Neural cell (in vitro differentiated cells): ENCODE measurements at regions not wholly inside any gene's neighbourhood (a gene's known extent, or its start where the extent isn't known, plus 50 kb on each side); places are given as distances from the start of the nearest gene placed in this dataset.

Experiments
- H2AFZ ChIP-seq: fragments of 200-600, 300-800 bp; sonication (generic), shearing (Covaris generic); 2 replicates; pipeline ENCODE4 v1.6.0; 2014; ENCODE audit warnings: low read depth, mild to moderate bottlenecking, antibody characterized with exemption, low read length, moderate library complexity
- H3F3A ChIP-seq: fragments of 200-600 bp; shearing (Covaris generic); 2 replicates; pipeline ENCODE4 v1.6.1; 2016; ENCODE audit warnings: mild to moderate bottlenecking, moderate library complexity, mixed read lengths, antibody characterized with exemption, low read length; ENCODE audit not compliant: insufficient read depth, poor library complexity, severe bottlenecking
- H3K27ac ChIP-seq: fragments of 200-600, 300-800 bp; sonication (generic), shearing (Covaris generic); 2 replicates; pipeline ENCODE4 v1.5.1; 2014; ENCODE audit warnings: mild to moderate bottlenecking, low read length, moderate library complexity
- H3K27me3 ChIP-seq: fragments of 300-800, 200-600 bp; sonication (generic), shearing (Covaris generic); 2 replicates; pipeline ENCODE4 v1.6.0; 2014; ENCODE audit warnings: mild to moderate bottlenecking, low read depth, low read length, moderate library complexity; ENCODE audit not compliant: insufficient read depth
- H3K36me3 ChIP-seq: fragments of 300-800, 200-600 bp; sonication (generic), shearing (Covaris generic); 2 replicates; pipeline ENCODE4 v1.5.1; 2014; ENCODE audit warnings: mild to moderate bottlenecking, antibody characterized with exemption, low read length, moderate library complexity; ENCODE audit not compliant: insufficient read depth
- H3K4me2 ChIP-seq: fragments of 300-800, 200-600 bp; sonication (generic), shearing (Covaris generic); 2 replicates; pipeline ENCODE4 v1.6.0; 2014; ENCODE audit warnings: mild to moderate bottlenecking, low read length
- H3K4me3 ChIP-seq: fragments of 300-800, 200-600 bp; sonication (generic), shearing (Covaris generic); 2 replicates; pipeline ENCODE4 v1.5.1; 2014; ENCODE audit warnings: mild to moderate bottlenecking, low read length, moderate library complexity
- H3K79me2 ChIP-seq: fragments of 200-600 bp; shearing (Covaris generic); replicated peaks from 2 replicates; pipeline ENCODE4 v1.6.0; 2014; ENCODE audit warnings: mild to moderate bottlenecking, low read length, moderate library complexity; ENCODE audit not compliant: insufficient read depth
- H3K9ac ChIP-seq: fragments of 300-800, 200-600 bp; sonication (generic), shearing (Covaris generic); 2 replicates; pipeline ENCODE4 v1.6.1; 2016; ENCODE audit warnings: mild to moderate bottlenecking, low read length, mixed read lengths
- H3K9me2 ChIP-seq: fragments of 200-600 bp; shearing (Covaris generic); 2 replicates; pipeline ENCODE4 v1.6.1; 2016; ENCODE audit warnings: mild to moderate bottlenecking, low read length, mixed read lengths; ENCODE audit not compliant: insufficient read depth
- H3K9me3 ChIP-seq: fragments of 200-600, 300-800 bp; sonication (generic), shearing (Covaris generic); 2 replicates; pipeline ENCODE4 v1.6.1; 2016; ENCODE audit warnings: mild to moderate bottlenecking, mixed run types, low read length, moderate library complexity, mixed read lengths
- H4K20me1 ChIP-seq: fragments of 200-600 bp; shearing (Covaris generic); 2 replicates; pipeline ENCODE4 v1.6.1; 2016; ENCODE audit warnings: mild to moderate bottlenecking, mixed run types; ENCODE audit not compliant: insufficient read depth
- CTCF ChIP-seq: fragments of 450-650 bp; IDR thresholded peaks from 2 replicates; pipeline ENCODE4 v1.5.1; 2014; ENCODE audit warnings: antibody characterized with exemption, mild to moderate bottlenecking, moderate library complexity; ENCODE audit not compliant: poor library complexity, severe bottlenecking
- EP300 ChIP-seq: fragments of 450-650 bp; conservative IDR thresholded peaks from 2 replicates; pipeline ENCODE4 v1.6.1; 2014; ENCODE audit warnings: antibody characterized with exemption, mild to moderate bottlenecking, moderate library complexity; ENCODE audit not compliant: poor library complexity, severe bottlenecking
- MXI1 ChIP-seq: fragments of 450-650 bp; conservative IDR thresholded peaks from 2 replicates; pipeline ENCODE4 v1.6.1; 2014; ENCODE audit warnings: antibody characterized with exemption, mild to moderate bottlenecking; ENCODE audit not compliant: poor library complexity, severe bottlenecking
- POLR2AphosphoS5 ChIP-seq: IDR thresholded peaks from 2 replicates; pipeline ENCODE4 v1.6.1; 2012
- RAD21 ChIP-seq: fragments of 450-650 bp; conservative IDR thresholded peaks from 2 replicates; pipeline ENCODE4 v1.6.1; 2014; ENCODE audit warnings: antibody characterized with exemption, mild to moderate bottlenecking, moderate library complexity
- REST ChIP-seq: IDR thresholded peaks from 2 replicates; pipeline ENCODE4 v1.6.1; 2012; ENCODE audit warnings: borderline replicate concordance
- SMC3 ChIP-seq: fragments of 450-650 bp; conservative IDR thresholded peaks from 2 replicates; pipeline ENCODE4 v1.6.1; 2014; ENCODE audit warnings: antibody characterized with exemption, mild to moderate bottlenecking, moderate library complexity; ENCODE audit not compliant: poor library complexity
- TAF1 ChIP-seq: IDR thresholded peaks from 2 replicates; pipeline ENCODE4 v1.6.1; 2012; ENCODE audit warnings: low read depth

DNA sequence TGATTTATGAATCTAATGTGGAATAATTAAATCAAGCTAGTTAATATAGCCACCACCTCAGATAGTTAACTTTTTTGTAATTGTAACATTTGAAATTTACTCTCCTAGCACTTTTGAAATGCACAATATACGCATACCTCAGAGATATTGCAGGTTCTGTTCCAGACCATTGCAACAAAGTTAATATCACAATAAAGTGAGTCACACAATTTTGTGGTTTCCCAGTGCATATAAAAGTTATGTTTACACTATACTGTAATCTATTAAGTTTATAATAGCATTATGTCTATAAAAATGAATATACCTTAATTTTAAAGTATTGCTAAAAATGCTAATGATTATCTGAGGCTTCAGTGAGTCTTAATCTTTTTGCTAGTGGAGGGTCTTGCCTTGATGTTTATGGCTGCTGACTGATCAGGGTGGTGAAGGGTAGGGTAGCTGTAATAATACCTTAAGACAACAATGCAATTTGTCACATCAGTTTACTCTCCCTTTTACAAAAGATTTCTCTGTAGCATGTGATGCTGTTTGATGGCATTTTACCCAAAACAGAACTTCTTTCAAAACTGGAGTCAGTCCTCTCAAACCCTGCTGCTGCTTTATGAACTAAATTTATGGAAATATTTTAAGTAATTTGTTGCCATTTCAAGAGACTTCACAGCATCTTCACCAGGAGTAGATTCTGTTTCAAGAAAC lies 235.1 kb upstream of the ADAMTSL1 start:
- Histone ChIP-seq H4K20me1 (no peaks in the 10 kb centered on the region), H3F3A (no peaks in the 10 kb centered on the region), H3K4me2 (no peak overlapping the region), H3K27me3 (no peaks in the 10 kb centered on the region), H3K27ac (no peak overlapping the region), H3K9me2 (no peaks in the 10 kb centered on the region), H2AFZ (no peak overlapping the region), H3K79me2 (no peaks in the 10 kb centered on the region), H3K9me3 (no peaks in the 10 kb centered on the region), H3K36me3 (no peaks in the 10 kb centered on the region), H3K9ac (no peak overlapping the region), H3K4me3 (no peak overlapping the region)
- TF ChIP-seq POLR2AphosphoS5 (no peak), TAF1 (no peak), EP300 (no peak)

DNA sequence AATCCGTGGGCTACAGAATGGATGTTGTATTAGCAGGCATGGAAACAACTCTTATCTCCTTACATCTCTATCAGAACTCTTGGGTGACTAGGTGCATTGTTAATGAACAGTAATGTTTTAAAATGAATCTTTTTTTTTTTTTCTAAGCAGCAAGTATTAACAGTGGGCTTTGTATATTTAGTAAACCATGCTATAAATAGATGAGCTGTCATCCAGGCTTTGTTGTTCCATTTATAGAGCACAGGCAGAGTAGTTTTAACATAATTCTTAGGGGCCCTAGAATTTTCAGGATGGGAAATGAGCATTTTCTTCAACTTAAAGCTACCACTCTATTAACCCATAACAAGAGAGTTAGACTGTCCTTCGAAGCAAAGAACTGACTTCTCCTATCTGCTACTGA lies 233.7 kb upstream of the ADAMTSL1 start:
- Histone ChIP-seq H3F3A (no peaks in the 10 kb centered on the region), H2AFZ (no peak overlapping the region), H4K20me1 (no peaks in the 10 kb centered on the region), H3K79me2 (no peaks in the 10 kb centered on the region), H3K36me3 (no peaks in the 10 kb centered on the region), H3K9ac (no peak overlapping the region), H3K4me2 (no peak overlapping the region), H3K27me3 (no peaks in the 10 kb centered on the region), H3K27ac (no peak overlapping the region), H3K4me3 (no peak overlapping the region), H3K9me3 (no peaks in the 10 kb centered on the region), H3K9me2 (no peaks in the 10 kb centered on the region)
- TF ChIP-seq REST (no peak), TAF1 (no peak), CTCF (no peak), POLR2AphosphoS5 (no peak), RAD21 (no peak), SMC3 (no peak), MXI1 (no peak)

- H4K20me1 ChIP-seq, result no peaks in the 10 kb centered on the region
- H3F3A ChIP-seq, result no peaks in the 10 kb centered on the region
- no peaks in the 10 kb centered on the region for H3K79me2 ChIP-seq
- H3K4me2 ChIP-seq, result no peak overlapping the region
- TF ChIP-seq MXI1, result no peak
- H3K4me3 ChIP-seq, result no peak overlapping the region
- no peaks in the 10 kb centered on the region for H3K27me3 ChIP-seq
- no peaks in the 10 kb centered on the region for H3K9me3 ChIP-seq
- H3K27ac ChIP-seq, result no peak overlapping the region
- H3K9me2 ChIP-seq, result no peaks in the 10 kb centered on the region
- H3K9ac ChIP-seq, result no peak overlapping the region
- H2AFZ ChIP-seq, result no peak overlapping the region
- H3K36me3 ChIP-seq, result no peaks in the 10 kb centered on the region
Observed at GRCh38 chr9:18245911-18246310, 228.0 kb upstream of the ADAMTSL1 start.
